ENCODE measurements at regions not wholly inside any gene's neighbourhood (a gene's known extent, or its start where the extent isn't known, plus 50 kb on each side); places are given as distances from the start of the nearest gene placed in this dataset.

GRCh38 chr4:116427666-116428065, 657.7 kb downstream of the TRAM1L1 start:
- TF ChIP-seq POLR2AphosphoS5 (IDR thresholded peaks at IDR 0.05; ENCODE audit: low read depth, low read length) (no peak), TAF1 (IDR thresholded peaks at IDR 0.05; ENCODE audit: borderline replicate concordance, insufficient read depth, low read length) (no peak), REST (IDR thresholded peaks at IDR 0.05; ENCODE audit: insufficient read depth in 1 of 2, low read depth in 2 of 2, low read length in 2 of 2) (no peak), FOXP2 (optimal IDR thresholded peaks at IDR 0.05; ENCODE audit: borderline replicate concordance, extremely low read depth, extremely low read length, insufficient read depth) (no peak), SIN3A (IDR thresholded peaks at IDR 0.05; ENCODE audit: borderline replicate concordance, insufficient read depth, low read length) (no peak)

- TF ChIP-seq TAF1 (IDR thresholded peaks at IDR 0.05; ENCODE audit: borderline replicate concordance, insufficient read depth, low read length) (no peak), REST (IDR thresholded peaks at IDR 0.05; ENCODE audit: insufficient read depth in 1 of 2, low read depth in 2 of 2, low read length in 2 of 2) (no peak), POLR2AphosphoS5 (IDR thresholded peaks at IDR 0.05; ENCODE audit: low read depth, low read length) (no peak)
Observed at GRCh38 chr4:116413222-116413621, 672.2 kb downstream of the TRAM1L1 start.

- TF ChIP-seq SIN3A (IDR thresholded peaks at IDR 0.05; ENCODE audit: borderline replicate concordance, insufficient read depth, low read length) (no peak), REST (IDR thresholded peaks at IDR 0.05; ENCODE audit: insufficient read depth in 1 of 2, low read depth in 2 of 2, low read length in 2 of 2) (no peak), POLR2AphosphoS5 (IDR thresholded peaks at IDR 0.05; ENCODE audit: low read depth, low read length) (no peak), TAF1 (IDR thresholded peaks at IDR 0.05; ENCODE audit: borderline replicate concordance, insufficient read depth, low read length) (no peak), FOXP2 (optimal IDR thresholded peaks at IDR 0.05; ENCODE audit: borderline replicate concordance, extremely low read depth, extremely low read length, insufficient read depth) (no peak)
Observed at GRCh38 chr4:116401293-116401692, 684.1 kb downstream of the TRAM1L1 start.

GRCh38 chr4:116400480-116400879, 684.9 kb downstream of the TRAM1L1 start:
- TF ChIP-seq FOXP2 (optimal IDR thresholded peaks at IDR 0.05; ENCODE audit: borderline replicate concordance, extremely low read depth, extremely low read length, insufficient read depth) (no peak), SIN3A (IDR thresholded peaks at IDR 0.05; ENCODE audit: borderline replicate concordance, insufficient read depth, low read length) (no peak), REST (IDR thresholded peaks at IDR 0.05; ENCODE audit: insufficient read depth in 1 of 2, low read depth in 2 of 2, low read length in 2 of 2) (no peak), TAF1 (IDR thresholded peaks at IDR 0.05; ENCODE audit: borderline replicate concordance, insufficient read depth, low read length) (no peak), POLR2AphosphoS5 (IDR thresholded peaks at IDR 0.05; ENCODE audit: low read depth, low read length) (no peak)

- TF ChIP-seq POLR2AphosphoS5 (IDR thresholded peaks at IDR 0.05; ENCODE audit: low read depth, low read length) (no peak), FOXP2 (optimal IDR thresholded peaks at IDR 0.05; ENCODE audit: borderline replicate concordance, extremely low read depth, extremely low read length, insufficient read depth) (no peak), TAF1 (IDR thresholded peaks at IDR 0.05; ENCODE audit: borderline replicate concordance, insufficient read depth, low read length) (no peak), REST (IDR thresholded peaks at IDR 0.05; ENCODE audit: insufficient read depth in 1 of 2, low read depth in 2 of 2, low read length in 2 of 2) (no peak), SIN3A (IDR thresholded peaks at IDR 0.05; ENCODE audit: borderline replicate concordance, insufficient read depth, low read length) (no peak)
Observed at GRCh38 chr4:116397714-116398113, 687.7 kb downstream of the TRAM1L1 start.

Data from PFSK-1 (cell line).